Glomerular endothelial cell (primary cell): ENCODE measurements at regions not wholly inside any gene's neighbourhood (a gene's known extent, or its start where the extent isn't known, plus 50 kb on each side); places are given as distances from the start of the nearest gene placed in this dataset.
A peak's percentile ranks its signal among the peaks of the same experiment; 100 is the strongest.
"Not testable (repeated sequence)": the region's sequence is repeated elsewhere in the genome, so short reads cannot be mapped to it uniquely, and the experiment has no call there.

ENCODE experiments used
- DNase-seq: peaks from one replicate; pipeline ENCODE4 v3.0.0-alpha.2; 2011; ENCODE audit warnings: low read depth, low spot score; ENCODE audit errors: extremely low read depth

GRCh38 chr14:25887251-25887878 is 710.5 kb downstream of the NOVA1 start:
- DNase-seq, result no peak

- DNase-seq, result no peak
Observed at GRCh38 chr14:25884657-25885056, 713.2 kb downstream of the NOVA1 start.

DNA sequence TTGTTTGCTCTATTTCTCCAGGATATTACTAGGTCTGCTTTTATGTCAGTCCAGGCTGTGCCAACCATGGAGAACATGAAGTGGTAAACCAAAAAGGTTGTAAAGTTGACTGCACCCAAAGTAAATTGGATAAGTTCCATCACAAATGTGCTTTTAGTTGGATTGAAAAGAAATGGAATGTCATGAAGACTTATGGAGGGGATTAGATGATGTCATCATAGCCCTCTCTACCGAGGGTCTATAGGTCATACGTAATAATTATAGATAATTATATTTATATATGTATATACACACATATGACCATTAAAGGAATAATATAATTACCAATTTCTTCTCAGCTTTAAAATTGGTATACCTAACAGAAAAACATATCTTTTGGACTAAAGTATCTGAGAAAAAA is 714.9 kb downstream of the NOVA1 start:
- no peak for DNase-seq

- no peak for DNase-seq
Observed at GRCh38 chr14:25875475-25875874, 722.4 kb downstream of the NOVA1 start.

DNA sequence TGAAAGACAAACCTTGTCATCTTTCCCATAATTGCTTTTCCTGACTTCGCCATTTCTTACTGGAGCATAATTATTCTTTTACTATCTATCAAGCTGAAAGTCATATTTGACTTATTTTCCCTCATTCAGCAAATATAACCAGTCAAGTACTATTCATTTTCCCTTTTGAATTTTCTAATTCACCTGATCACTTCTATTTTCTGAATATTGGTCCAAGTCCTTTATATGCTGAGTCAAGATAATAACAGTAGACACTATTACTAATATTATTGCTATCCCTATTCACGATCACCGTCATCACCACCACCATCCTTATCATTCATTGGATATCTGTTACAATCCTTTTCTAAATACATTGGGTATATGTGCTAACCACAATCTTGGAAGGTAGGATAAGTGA is 728.0 kb downstream of the NOVA1 start:
- no peak for DNase-seq

DNA sequence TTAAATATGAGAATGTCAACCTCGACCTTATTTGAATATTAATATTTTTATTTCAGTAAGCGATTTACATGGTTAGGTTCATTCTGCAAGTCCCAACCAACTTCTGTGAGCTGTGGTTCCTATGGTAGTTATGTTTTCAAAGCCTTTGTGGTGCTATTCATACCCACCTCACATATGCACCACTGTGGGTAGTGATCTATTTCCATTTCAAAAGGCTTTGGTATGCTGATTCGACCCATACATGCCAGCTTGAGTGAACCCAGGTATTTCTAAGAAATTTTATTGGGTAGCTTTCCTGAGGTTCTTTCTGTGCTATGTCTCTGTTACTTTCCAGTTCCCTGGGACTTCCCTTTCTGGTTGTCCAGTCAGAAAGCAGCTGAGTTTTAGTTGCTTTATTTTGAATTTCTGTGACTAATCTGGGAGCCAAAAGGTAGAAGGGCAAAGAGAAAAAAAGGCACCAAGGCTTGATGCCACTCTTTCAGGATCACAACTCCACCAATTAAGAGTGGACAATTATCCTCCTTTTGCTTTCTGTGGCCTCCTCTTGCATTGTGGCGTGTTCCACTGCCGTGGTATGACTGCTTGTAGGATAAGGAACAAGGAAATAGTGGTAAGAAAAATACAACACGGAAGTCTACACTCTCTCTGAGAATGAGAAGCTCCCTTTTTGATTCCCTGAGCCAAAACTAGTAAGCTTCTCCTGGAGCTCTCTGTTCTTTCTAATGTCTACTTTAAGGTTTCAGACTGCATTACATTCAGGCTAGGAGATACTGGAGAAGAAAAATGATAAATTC is 729.1 kb downstream of the NOVA1 start:
- DNase-seq, result no peak

- DNase-seq, result no peak
Observed at GRCh38 chr14:25861406-25861805, 736.4 kb downstream of the NOVA1 start.

GRCh38 chr14:25848601-25849000 is 749.2 kb downstream of the NOVA1 start:
- DNase-seq, result no peak

DNA sequence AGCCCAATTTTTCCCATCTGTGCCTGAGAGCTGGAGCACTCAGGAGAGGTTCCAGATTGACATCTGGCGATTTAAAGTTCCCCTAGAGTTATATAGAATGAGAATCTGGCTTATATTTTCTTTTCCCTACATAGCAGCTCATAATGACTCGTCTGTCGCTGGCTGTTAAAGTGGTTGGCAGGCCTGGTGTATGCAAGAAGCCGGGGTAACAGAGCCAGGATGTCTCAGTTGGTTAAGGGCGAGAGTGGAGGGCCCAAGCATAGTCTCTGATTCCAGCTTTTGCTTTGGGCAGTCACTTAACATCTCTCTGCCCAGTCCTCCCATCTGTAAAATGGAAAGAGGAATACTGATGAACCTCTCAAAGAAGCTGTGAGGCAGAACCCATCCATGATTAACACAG is 751.6 kb downstream of the NOVA1 start:
- DNase-seq, result no peak

DNA sequence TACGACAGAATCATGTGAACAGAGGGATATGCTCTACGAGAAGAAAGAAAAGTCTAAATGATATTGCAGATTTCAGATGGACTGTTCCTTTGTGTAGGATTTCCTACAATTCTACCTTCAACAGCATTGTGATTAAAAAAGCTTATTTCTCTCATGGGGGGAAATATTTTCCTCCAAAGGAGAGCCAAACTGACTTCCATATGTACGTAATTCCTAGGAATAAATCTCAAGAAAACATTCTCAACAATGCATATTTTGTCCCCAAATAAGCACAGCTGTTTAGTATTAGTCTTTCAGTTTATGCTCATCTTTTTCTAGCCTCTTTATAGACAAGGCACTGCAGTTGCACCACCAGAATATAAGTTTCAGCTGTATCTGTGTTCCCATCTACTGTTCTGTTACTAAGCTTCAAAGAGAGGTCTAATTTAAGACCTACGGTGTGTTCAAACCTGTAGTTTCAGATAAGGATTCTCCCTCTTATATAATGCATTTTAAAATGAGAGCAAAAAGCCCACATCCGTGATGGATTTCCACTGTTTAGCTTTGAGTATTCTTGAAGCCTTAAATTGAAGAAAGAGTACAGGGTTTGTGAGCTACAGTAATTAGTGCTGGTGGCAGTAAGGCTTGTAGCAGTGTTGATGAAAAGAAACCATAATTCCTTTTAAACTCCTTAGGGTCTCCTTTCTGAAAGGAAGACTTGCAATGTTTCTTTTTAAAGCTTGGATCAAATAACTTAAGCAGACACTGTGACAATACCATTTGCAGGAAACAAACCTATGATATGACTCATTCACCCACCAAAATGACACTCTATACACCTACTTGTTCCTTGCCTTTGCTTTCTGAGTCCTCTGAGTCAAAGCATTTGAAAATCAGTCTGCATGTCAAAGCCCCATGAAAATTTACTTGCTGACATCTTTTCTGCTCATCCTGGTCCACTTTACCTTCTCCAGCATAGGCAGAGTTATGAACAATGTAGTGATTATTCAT is 754.1 kb downstream of the NOVA1 start:
- DNase-seq, result no peak

DNA sequence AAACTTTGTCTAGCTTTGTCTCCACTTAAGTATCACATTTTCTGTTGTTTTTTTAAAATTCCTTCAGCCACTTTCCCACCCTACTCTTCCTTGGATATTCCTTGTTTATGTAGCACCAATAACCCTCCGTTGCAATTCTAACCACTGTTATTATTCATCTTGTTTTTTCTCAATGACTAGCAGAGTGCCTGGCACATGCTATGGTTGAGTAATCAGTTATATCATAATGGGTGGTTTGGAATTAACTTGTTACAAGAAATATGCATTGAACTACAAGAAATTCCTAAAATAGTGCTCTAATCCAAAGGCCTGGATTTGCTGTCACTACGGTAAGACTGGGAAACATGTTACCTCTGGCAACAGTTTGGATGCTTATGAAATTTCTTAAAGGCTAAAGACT is 756.6 kb downstream of the NOVA1 start:
- no peak for DNase-seq

DNA sequence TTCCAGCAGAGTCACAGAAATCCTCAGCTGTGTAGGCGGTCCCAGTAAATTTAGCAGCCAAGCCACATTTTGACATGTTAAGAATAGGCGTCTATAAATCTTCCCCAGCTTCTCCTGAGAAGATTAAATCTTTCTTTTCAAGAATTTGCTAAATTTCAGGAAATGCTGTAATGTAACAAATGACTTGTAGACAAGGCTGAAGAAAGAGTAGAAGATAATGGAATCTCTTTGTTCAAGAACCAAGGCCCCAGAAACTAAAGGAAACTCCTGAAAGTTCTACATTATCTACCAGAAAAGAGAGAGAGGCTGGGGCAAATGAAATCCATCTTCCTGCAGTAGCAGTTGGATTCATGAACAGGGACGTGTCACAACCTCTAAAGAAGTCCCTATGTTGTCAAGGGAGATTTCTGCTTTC is 760.3 kb downstream of the NOVA1 start:
- DNase-seq, result no peak

- no peak for DNase-seq
Observed at GRCh38 chr14:25836636-25837035, 761.2 kb downstream of the NOVA1 start.

- DNase-seq, result peak; percentile 18
Observed at GRCh38 chr14:25833341-25834126, 764.3 kb downstream of the NOVA1 start.

DNA sequence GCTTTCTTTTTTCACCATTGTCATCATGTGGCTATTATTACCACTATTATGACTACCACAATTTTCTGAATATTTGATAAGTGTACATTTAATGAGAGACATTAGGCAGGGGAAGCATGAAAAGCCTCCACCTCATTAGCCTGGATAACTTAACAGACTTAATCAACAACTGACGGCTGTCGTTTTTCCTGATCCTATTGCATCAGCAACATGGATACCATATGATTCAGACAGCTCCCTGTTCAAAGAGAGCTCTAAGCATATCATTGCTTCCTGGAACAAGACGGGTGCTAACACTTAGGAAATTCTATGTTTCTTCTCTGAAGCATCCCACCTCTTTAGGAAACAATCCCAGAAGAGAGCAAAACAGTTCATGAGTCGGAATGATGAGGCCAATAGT is 765.2 kb downstream of the NOVA1 start:
- no peak for DNase-seq

DNA sequence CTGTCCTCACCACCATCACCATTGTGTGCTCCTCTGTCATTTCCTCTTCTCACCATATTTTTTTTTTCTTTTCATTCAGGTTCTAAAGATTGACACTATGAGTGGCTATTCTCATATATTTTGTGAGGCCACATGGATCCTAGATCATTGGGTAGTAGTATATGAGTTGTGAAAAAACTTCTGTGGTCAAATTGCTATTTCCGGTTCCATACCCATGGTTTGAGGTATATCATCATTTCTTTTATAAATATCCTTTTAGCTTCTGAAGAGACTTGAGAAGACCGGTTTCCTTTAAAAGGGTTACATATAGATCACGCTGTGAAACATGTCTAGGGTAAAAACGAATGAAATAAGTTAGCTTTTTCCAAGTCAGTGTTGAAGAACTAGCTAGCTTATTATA is 769.3 kb downstream of the NOVA1 start:
- no peak for DNase-seq

- no peak for DNase-seq
Observed at GRCh38 chr14:25826105-25826504, 771.7 kb downstream of the NOVA1 start.

DNA sequence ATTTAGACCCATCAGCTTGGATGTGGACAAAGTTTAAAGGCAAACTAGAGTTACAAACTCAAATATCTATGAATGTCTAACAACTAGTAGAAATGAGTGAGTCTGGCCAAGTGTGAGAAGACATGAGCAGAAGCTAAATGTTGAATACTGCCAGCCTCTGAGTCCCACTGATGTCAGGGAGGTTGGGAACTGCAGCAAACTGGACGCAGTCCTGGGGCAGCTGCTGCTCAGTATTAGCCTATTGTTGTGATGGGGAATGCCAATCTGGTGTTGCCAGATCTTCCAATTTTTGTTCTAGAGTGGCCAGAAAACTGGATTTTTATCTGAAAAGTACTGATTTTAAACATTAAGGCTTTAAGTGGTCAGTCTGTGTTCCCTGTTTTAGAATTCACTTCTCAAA is 770.4 kb upstream of the STXBP6 start:
- DNase-seq, result no peak

DNA sequence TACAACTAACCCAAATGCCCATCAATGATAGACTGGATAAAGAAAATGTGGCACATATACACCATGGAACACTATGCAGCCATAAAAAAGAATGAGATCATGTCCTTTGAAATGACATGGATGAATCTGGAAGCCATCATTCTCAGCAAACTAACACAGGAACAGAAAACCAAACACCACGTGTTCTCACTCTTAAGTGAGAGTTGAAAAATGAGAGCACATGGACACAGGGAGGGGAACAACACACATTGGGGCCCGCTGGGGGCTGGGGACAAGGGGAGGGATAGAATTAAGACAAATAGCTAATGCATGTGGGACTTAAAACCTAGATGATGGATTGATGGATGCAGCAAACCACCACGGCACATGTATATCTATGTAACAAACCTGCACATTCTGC is 764.7 kb upstream of the STXBP6 start:
- not testable (repeated sequence) for DNase-seq

DNA sequence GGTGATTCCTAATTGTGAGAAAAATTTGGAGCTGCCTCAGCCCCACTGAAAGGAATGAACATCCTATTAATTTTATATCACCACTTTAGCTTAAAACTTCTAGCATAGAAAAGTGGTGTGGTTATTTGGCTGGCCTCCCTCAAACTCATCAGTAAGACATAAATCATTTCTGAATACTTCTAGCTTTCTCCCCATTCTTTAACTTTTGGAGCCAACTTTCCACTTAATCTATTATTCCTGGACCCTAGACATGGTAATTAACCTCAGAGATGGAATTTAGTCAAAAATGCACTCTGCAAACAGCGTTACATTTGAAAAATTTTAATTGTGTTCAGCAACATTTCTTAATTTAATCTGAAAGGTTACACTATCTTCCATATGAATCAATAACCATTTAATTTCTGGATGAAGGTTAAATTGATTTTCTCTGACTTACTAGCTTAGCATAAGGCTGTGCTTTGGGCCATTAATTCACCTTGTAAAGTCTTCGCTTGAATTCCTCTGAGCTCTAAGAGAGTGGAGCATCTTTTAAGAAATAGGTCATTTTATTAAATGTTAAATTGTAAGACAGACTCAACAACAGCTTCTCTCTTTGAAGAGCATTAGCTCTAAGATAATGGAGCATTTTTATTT is 753.6 kb upstream of the STXBP6 start:
- DNase-seq, result no peak
